ENCODE measurements at regions not wholly inside any gene's neighbourhood (a gene's known extent, or its start where the extent isn't known, plus 50 kb on each side); places are given as distances from the start of the nearest gene placed in this dataset.

DNA sequence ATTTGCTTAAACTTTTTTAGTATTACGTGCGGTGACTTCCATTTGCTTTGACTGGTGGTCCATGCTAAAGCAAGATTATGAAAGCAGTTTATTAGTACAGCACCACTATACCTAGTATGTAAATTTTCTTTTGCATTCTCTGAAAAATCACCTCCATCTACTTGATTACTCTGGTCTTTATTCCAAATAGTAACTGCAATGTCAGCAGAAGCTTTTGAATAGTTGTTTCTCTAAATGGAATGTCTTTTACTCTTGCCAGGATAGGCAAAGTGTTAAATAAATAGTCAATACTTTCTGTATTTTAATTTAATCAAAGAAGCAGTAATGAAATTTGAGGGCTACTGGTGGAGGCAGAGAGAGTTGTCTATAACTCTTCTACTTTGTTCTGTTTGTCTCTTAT lies 167.2 kb upstream of the SLC4A4 start:
- no peak overlapping the region for H2AFZ ChIP-seq (ENCODE audit: low read depth, low read length)
- no peaks in the 10 kb centered on the region for H4K20me1 ChIP-seq (replicated peaks; ENCODE audit: control insufficient read depth, extremely low read depth, insufficient read depth, low read length)
- H3K79me2 ChIP-seq (ENCODE audit: control insufficient read depth, insufficient read depth, low read length), result no peaks in the 10 kb centered on the region
- FAIRE-seq (no peak), DNase-seq (ENCODE audit: low read depth, low spot score) (no peak)
- dilution Hi-C loops (cut with MboI; ENCODE audit: extremely low pct_ligation_motif_present, low sequenced_read_pairs), result no loop called here
- no peaks in the 10 kb centered on the region for H3K4me1 ChIP-seq (ENCODE audit: control insufficient read depth, extremely low read depth, insufficient read depth, low read length)
- no peak overlapping the region for H3K27ac ChIP-seq (ENCODE audit: insufficient read depth, low read depth, low read length)
- H3K36me3 ChIP-seq (ENCODE audit: control insufficient read depth in 2 of 2, extremely low read depth in 1 of 2, insufficient read depth in 2 of 2, low read length in 2 of 2), result no peaks in the 10 kb centered on the region
- CTCF ChIA-PET, result no interaction called here
- no peak overlapping the region for H3K4me2 ChIP-seq (ENCODE audit: insufficient read depth, low read length)
- no peaks in the 10 kb centered on the region for H3K9me1 ChIP-seq (replicated peaks; ENCODE audit: control insufficient read depth, extremely low read depth, insufficient read depth, low read length)
- no peak overlapping the region for H3K4me3 ChIP-seq (replicated peaks in 1 of 3; ENCODE audit: insufficient read depth in 1 of 3, low read depth in 1 of 3, low read length in 3 of 3)
- no peaks in the 10 kb centered on the region for H3K9me3 ChIP-seq (replicated peaks; ENCODE audit: control insufficient read depth, insufficient read depth, low read length)
- BruUV-seq (replicated peaks), result no TSS peak
- TF ChIP-seq GATA2 (IDR thresholded peaks at IDR 0.05; ENCODE audit: insufficient read depth, insufficient read length, low read depth, low read length) (no peak), MYC (IDR thresholded peaks at IDR 0.05; ENCODE audit: low read depth, low read length) (no peak), JUN (IDR thresholded peaks at IDR 0.05; ENCODE audit: borderline replicate concordance, insufficient read depth, insufficient read length, low read depth) (no peak), POLR2A (IDR thresholded peaks at IDR 0.05; ENCODE audit: low read depth, low read length) (no peak), POLR2AphosphoS5 (IDR thresholded peaks at IDR 0.05; ENCODE audit: insufficient read depth, low read depth, low read length) (no peak), EZH2 (IDR thresholded peaks at IDR 0.05; ENCODE audit: borderline replicate concordance, low read depth, low read length, severe bottlenecking) (no peak), FOS (IDR thresholded peaks at IDR 0.05; ENCODE audit: borderline replicate concordance, insufficient read depth, low read length) (no peak)
- TF ChIP-seq, protein P1, sequence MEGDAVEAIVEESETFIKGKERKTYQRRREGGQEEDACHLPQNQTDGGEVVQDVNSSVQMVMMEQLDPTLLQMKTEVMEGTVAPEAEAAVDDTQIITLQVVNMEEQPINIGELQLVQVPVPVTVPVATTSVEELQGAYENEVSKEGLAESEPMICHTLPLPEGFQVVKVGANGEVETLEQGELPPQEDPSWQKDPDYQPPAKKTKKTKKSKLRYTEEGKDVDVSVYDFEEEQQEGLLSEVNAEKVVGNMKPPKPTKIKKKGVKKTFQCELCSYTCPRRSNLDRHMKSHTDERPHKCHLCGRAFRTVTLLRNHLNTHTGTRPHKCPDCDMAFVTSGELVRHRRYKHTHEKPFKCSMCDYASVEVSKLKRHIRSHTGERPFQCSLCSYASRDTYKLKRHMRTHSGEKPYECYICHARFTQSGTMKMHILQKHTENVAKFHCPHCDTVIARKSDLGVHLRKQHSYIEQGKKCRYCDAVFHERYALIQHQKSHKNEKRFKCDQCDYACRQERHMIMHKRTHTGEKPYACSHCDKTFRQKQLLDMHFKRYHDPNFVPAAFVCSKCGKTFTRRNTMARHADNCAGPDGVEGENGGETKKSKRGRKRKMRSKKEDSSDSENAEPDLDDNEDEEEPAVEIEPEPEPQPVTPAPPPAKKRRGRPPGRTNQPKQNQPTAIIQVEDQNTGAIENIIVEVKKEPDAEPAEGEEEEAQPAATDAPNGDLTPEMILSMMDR (IDR thresholded peaks at IDR 0.05; ENCODE audit: extremely low read depth in 1 of 2, insufficient read depth in 1 of 2, low read depth in 1 of 2, low read length in 2 of 2), result no peak
- TF ChIP-seq, protein P2, sequence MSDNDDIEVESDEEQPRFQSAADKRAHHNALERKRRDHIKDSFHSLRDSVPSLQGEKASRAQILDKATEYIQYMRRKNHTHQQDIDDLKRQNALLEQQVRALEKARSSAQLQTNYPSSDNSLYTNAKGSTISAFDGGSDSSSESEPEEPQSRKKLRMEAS (IDR thresholded peaks at IDR 0.05; ENCODE audit: insufficient read depth, insufficient read length), result no peak
- no peaks in the 10 kb centered on the region for H3K27me3 ChIP-seq (ENCODE audit: control insufficient read depth in 2 of 2, insufficient read depth in 2 of 2, low read length in 2 of 2)
- intact Hi-C loops (cut with micrococcal nuclease), result no loop called here
- POLR2A ChIA-PET, result no interaction called here
- H3K9ac ChIP-seq (replicated peaks; ENCODE audit: extremely low read depth, insufficient read depth, low read length), result no peak overlapping the region

Measured in endothelial cell of umbilical vein (primary cell).